ENCODE measurements at regions not wholly inside any gene's neighbourhood (a gene's known extent, or its start where the extent isn't known, plus 50 kb on each side); places are given as distances from the start of the nearest gene placed in this dataset.

DNA sequence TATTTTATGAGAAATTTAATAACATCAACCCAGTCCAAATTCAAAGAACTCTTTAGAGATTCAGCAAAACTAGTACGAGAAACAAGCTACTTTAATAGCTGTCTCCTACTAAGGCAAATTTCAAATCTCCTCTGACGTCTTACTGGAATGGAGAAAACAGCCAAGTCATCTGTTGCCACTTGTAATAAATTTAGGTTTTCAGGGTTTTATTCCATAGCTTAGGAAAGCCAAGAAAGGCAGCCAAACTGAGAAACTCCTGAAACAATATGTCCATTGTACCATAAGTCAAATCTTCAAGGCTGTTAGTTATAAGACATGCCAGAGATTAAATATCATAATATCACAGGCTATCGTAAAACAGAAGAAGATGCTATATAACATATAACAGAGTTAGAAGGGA lies 524.6 kb upstream of the SETBP1 start:
- POLR2A ChIA-PET: no interaction called here
- H3K27me3 Mint-ChIP-seq: no peaks in the 10 kb centered on the region
- H3K27me3 ChIP-seq (ENCODE audit: control insufficient read depth in 1 of 2, insufficient read depth in 2 of 2, low read length in 2 of 2): no peaks in the 10 kb centered on the region
- H3K36me3 Mint-ChIP-seq (ENCODE audit: low read depth): no peaks in the 10 kb centered on the region
- peaks cover 2% of the 10 kb centered on the region for H3K9me3 Mint-ChIP-seq
- H3K27ac ChIP-seq (ENCODE audit: low read depth in 1 of 2, low read length in 2 of 2): no peak overlapping the region
- CTCF ChIA-PET: no interaction called here
- no peaks in the 10 kb centered on the region for H3K36me3 ChIP-seq (ENCODE audit: insufficient read depth, low read length)
- H3K4me3 ChIP-seq (ENCODE audit: low read length): no peak overlapping the region
- DNase-seq (no peak), ATAC-seq (ENCODE audit: poor library complexity) (no peak)
- no peaks in the 10 kb centered on the region for H3K9me3 ChIP-seq (ENCODE audit: control insufficient read depth in 1 of 2, insufficient read depth in 1 of 2, low read length in 2 of 2)
- H3K4me1 Mint-ChIP-seq (ENCODE audit: low read depth): no peaks in the 10 kb centered on the region
- H3K4me1 ChIP-seq (ENCODE audit: insufficient read depth, low read length): no peaks in the 10 kb centered on the region
- TF ChIP-seq, protein P1, sequence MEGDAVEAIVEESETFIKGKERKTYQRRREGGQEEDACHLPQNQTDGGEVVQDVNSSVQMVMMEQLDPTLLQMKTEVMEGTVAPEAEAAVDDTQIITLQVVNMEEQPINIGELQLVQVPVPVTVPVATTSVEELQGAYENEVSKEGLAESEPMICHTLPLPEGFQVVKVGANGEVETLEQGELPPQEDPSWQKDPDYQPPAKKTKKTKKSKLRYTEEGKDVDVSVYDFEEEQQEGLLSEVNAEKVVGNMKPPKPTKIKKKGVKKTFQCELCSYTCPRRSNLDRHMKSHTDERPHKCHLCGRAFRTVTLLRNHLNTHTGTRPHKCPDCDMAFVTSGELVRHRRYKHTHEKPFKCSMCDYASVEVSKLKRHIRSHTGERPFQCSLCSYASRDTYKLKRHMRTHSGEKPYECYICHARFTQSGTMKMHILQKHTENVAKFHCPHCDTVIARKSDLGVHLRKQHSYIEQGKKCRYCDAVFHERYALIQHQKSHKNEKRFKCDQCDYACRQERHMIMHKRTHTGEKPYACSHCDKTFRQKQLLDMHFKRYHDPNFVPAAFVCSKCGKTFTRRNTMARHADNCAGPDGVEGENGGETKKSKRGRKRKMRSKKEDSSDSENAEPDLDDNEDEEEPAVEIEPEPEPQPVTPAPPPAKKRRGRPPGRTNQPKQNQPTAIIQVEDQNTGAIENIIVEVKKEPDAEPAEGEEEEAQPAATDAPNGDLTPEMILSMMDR (IDR thresholded peaks at IDR 0.05): no peak
- intact Hi-C loops (cut with DNase I, micrococcal nuclease): no loop called here
- H3K4me3 Mint-ChIP-seq: no peak overlapping the region
- no peak overlapping the region for H3K27ac Mint-ChIP-seq

DNA sequence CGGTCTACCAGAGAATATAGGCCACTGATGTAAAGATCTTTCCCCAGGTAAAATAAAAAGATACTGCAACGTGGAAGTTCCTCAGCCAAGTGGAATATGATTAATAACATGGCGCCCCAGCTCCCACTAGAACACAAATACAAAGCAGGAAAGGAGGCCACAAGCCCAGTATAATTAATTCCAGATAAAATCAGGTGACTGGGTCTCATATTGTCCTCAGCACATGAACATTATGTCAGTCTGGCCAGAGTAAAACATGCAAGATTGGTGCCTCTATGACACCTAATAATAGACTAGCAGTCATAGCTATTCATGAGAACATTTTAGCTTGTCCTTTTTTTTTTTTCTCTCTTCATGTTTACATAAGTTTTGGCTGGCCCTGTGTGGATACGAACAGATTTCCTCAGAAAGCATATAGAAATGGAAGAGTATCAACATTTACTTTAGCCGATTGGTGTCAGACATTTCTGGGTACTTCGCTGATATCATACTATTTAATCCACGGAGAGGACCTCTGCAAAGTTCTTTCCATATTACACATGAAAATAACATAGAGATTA lies 523.8 kb upstream of the SETBP1 start:
- Histone ChIP-seq H3K27me3 (ENCODE audit: control insufficient read depth in 1 of 2, insufficient read depth in 2 of 2, low read length in 2 of 2) (no peaks in the 10 kb centered on the region), H3K9me3 (ENCODE audit: control insufficient read depth in 1 of 2, insufficient read depth in 1 of 2, low read length in 2 of 2) (no peaks in the 10 kb centered on the region), H3K36me3 (ENCODE audit: insufficient read depth, low read length) (no peaks in the 10 kb centered on the region), H3K4me1 (ENCODE audit: insufficient read depth, low read length) (no peaks in the 10 kb centered on the region), H3K27ac (ENCODE audit: low read depth in 1 of 2, low read length in 2 of 2) (no peak overlapping the region), H3K4me3 (ENCODE audit: low read length) (no peak overlapping the region)
- ChIA-PET CTCF (no interaction called here), POLR2A (no interaction called here)
- Mint-ChIP-seq H3K4me1 (ENCODE audit: low read depth) (no peaks in the 10 kb centered on the region), H3K27ac (no peak overlapping the region), H3K27me3 (no peaks in the 10 kb centered on the region), H3K36me3 (ENCODE audit: low read depth) (no peaks in the 10 kb centered on the region), H3K4me3 (no peak overlapping the region), H3K9me3 (peaks cover 2% of the 10 kb centered on the region)
- intact Hi-C loops (cut with DNase I, micrococcal nuclease): no loop called here
- DNase-seq (no peak), ATAC-seq (ENCODE audit: poor library complexity) (no peak)
- TF ChIP-seq, protein P1 (IDR thresholded peaks at IDR 0.05): no peak

DNA sequence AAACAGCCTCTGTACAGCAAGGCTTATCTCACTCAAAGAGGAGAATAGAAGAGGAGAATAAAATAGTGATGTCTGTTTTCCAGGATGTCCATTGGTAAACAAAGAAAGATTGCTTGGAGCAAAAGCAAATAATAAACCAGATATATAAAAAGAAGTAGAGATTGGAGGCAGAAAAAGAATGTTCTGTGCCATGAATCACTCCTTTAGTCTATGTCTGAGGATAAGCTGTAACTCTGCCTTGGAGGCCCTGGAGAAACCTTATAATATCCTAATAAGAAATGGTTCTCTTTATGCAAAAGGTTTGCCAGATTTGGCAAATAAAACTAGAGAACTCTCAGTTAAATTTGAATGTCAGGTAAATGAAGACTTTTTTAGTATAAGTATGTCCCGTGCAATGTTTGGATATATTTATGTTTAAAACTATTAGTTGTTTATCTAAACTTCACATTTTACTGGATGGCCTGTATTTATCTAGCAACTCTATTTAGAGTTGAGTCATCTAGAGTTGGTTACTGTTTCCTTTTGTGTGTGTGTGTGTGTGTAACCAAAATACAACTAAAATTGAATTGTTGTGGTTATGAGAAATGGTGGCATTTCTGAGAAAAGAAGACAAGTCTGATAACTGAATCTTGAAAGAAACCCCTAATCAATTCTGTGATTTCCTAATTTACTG lies 510.3 kb upstream of the SETBP1 start:
- H3K27me3 Mint-ChIP-seq: no peaks in the 10 kb centered on the region
- Histone ChIP-seq H3K9me3 (ENCODE audit: control insufficient read depth in 1 of 2, insufficient read depth in 1 of 2, low read length in 2 of 2) (no peaks in the 10 kb centered on the region), H3K4me1 (ENCODE audit: insufficient read depth, low read length) (no peaks in the 10 kb centered on the region), H3K36me3 (ENCODE audit: insufficient read depth, low read length) (no peaks in the 10 kb centered on the region), H3K27ac (ENCODE audit: low read depth in 1 of 2, low read length in 2 of 2) (no peak overlapping the region), H3K27me3 (ENCODE audit: control insufficient read depth in 1 of 2, insufficient read depth in 2 of 2, low read length in 2 of 2) (no peaks in the 10 kb centered on the region), H3K4me3 (ENCODE audit: low read length) (no peak overlapping the region)
- intact Hi-C loops (cut with DNase I, micrococcal nuclease): no loop called here
- no peaks in the 10 kb centered on the region for H3K4me1 Mint-ChIP-seq (ENCODE audit: low read depth)
- POLR2A ChIA-PET: no interaction called here
- no peak overlapping the region for H3K27ac Mint-ChIP-seq
- TF ChIP-seq, protein P1 (IDR thresholded peaks at IDR 0.05): no peak
- no peaks in the 10 kb centered on the region for H3K36me3 Mint-ChIP-seq (ENCODE audit: low read depth)
- ATAC-seq (ENCODE audit: poor library complexity) (no peak), DNase-seq (no peak)
- no peak overlapping the region for H3K4me3 Mint-ChIP-seq
- CTCF ChIA-PET: no interaction called here
- peaks cover 5% of the 10 kb centered on the region for H3K9me3 Mint-ChIP-seq
